Transverse colon (tissue), 3 donors: ENCODE measurements at regions not wholly inside any gene's neighbourhood (a gene's known extent, or its start where the extent isn't known, plus 50 kb on each side); places are given as distances from the start of the nearest gene placed in this dataset.

Experiments
- CTCF ChIP-seq, 5 experiments: fragments of 200-600 bp in 3 of 5; fragments of 450-650 bp in 2 of 5; sonication (generic) in 3 of 5; IDR thresholded peaks; 1 replicate in 2 of 5; 2 replicates in 3 of 5; pipeline ENCODE4 v1.5.1; 2016 to 2017; ENCODE audit warnings: antibody characterized with exemption in 5 of 5, inconsistent platforms in 3 of 5, mild to moderate bottlenecking in 2 of 5, moderate library complexity in 1 of 5
- EP300 ChIP-seq: sonication (generic); formaldehyde crosslinking; IDR thresholded peaks from one replicate; pipeline ENCODE4 v1.6.1; 2017; ENCODE audit warnings: antibody characterized with exemption, low read depth
- POLR2A ChIP-seq: fragments of 450-650 bp; IDR thresholded peaks from one replicate; pipeline ENCODE4 v1.6.1; 2016; ENCODE audit warnings: antibody characterized with exemption, mild to moderate bottlenecking, moderate library complexity

GRCh38 chr12:74349925-74350324, 187.7 kb upstream of the ATXN7L3B start:
- TF ChIP-seq CTCF (IDR thresholded peaks at IDR 0.05) (no peak), POLR2A (no peak), EP300 (no peak)
